ENCODE measurements at regions not wholly inside any gene's neighbourhood (a gene's known extent, or its start where the extent isn't known, plus 50 kb on each side); places are given as distances from the start of the nearest gene placed in this dataset.

DNA sequence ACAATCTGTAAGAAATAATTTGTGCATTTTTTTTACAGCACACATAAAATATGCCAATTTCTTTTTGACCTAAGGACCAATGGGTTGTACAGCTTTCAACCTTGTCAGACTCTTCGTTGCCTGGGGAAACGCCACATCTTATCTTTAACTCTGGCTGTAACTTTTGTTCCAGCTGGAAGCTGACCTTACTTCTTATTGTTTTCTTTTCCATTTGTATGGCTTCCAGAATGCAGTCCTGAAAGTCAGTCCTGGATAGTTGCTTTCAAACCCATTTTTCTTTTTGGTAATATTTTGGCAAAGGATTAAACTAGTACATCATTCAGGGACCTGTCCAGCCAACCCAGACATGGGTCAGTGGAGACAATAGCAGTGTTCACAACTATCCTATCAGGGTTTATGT lies 686.5 kb upstream of the CDH2 start:
- H3K27ac ChIP-seq (replicated peaks), result no peak overlapping the region

DNA sequence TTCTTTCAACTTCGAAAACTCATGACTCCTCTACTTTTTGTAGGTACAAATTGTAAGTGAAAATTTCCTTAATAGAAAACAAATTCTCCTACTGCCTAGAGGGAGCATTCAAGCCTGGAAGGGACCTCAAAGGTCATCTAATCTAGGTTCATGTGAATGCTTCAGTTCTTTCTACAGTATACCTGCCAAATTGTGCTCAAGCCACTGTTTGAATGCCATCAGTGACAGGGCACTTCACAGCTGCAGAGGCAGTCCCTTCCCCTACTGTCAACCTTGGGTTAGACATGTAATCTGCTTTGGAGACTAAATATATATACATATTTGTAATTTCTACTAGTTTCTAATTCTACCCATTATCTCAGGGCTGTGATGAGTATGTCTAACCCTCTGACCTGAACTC lies 681.3 kb upstream of the CDH2 start:
- Histone ChIP-seq H3K4me3 (replicated peaks; ENCODE audit: insufficient read depth, low read length) (no peak overlapping the region), H3K27me3 (ENCODE audit: insufficient read depth, poor library complexity, severe bottlenecking) (no peaks in the 10 kb centered on the region), H3K27ac (replicated peaks) (no peak overlapping the region)
- TF ChIP-seq GABPA (IDR thresholded peaks at IDR 0.05; ENCODE audit: low read depth) (no peak), POLR2AphosphoS5 (IDR thresholded peaks at IDR 0.05; ENCODE audit: low read depth) (no peak), SPI1 (IDR thresholded peaks at IDR 0.05; ENCODE audit: borderline replicate concordance, low read depth) (no peak)
- TF ChIP-seq, protein P1, sequence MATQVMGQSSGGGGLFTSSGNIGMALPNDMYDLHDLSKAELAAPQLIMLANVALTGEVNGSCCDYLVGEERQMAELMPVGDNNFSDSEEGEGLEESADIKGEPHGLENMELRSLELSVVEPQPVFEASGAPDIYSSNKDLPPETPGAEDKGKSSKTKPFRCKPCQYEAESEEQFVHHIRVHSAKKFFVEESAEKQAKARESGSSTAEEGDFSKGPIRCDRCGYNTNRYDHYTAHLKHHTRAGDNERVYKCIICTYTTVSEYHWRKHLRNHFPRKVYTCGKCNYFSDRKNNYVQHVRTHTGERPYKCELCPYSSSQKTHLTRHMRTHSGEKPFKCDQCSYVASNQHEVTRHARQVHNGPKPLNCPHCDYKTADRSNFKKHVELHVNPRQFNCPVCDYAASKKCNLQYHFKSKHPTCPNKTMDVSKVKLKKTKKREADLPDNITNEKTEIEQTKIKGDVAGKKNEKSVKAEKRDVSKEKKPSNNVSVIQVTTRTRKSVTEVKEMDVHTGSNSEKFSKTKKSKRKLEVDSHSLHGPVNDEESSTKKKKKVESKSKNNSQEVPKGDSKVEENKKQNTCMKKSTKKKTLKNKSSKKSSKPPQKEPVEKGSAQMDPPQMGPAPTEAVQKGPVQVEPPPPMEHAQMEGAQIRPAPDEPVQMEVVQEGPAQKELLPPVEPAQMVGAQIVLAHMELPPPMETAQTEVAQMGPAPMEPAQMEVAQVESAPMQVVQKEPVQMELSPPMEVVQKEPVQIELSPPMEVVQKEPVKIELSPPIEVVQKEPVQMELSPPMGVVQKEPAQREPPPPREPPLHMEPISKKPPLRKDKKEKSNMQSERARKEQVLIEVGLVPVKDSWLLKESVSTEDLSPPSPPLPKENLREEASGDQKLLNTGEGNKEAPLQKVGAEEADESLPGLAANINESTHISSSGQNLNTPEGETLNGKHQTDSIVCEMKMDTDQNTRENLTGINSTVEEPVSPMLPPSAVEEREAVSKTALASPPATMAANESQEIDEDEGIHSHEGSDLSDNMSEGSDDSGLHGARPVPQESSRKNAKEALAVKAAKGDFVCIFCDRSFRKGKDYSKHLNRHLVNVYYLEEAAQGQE (IDR thresholded peaks at IDR 0.05; ENCODE audit: insufficient replicate concordance, low read depth), result no peak
- TF ChIP-seq, protein P2, sequence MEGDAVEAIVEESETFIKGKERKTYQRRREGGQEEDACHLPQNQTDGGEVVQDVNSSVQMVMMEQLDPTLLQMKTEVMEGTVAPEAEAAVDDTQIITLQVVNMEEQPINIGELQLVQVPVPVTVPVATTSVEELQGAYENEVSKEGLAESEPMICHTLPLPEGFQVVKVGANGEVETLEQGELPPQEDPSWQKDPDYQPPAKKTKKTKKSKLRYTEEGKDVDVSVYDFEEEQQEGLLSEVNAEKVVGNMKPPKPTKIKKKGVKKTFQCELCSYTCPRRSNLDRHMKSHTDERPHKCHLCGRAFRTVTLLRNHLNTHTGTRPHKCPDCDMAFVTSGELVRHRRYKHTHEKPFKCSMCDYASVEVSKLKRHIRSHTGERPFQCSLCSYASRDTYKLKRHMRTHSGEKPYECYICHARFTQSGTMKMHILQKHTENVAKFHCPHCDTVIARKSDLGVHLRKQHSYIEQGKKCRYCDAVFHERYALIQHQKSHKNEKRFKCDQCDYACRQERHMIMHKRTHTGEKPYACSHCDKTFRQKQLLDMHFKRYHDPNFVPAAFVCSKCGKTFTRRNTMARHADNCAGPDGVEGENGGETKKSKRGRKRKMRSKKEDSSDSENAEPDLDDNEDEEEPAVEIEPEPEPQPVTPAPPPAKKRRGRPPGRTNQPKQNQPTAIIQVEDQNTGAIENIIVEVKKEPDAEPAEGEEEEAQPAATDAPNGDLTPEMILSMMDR (IDR thresholded peaks at IDR 0.05; ENCODE audit: insufficient read depth, low read length), result no peak
- DNase-seq (ENCODE audit: low read depth in 1 of 2, low spot score in 1 of 2), result no peak

More for the DNA sequence above, 686.5 kb upstream of the CDH2 start:
- H3K4me3 ChIP-seq (replicated peaks; ENCODE audit: insufficient read depth, low read length), result no peak overlapping the region
- H3K27me3 ChIP-seq (ENCODE audit: insufficient read depth, poor library complexity, severe bottlenecking), result no peaks in the 10 kb centered on the region
- DNase-seq (ENCODE audit: low read depth in 1 of 2, low spot score in 1 of 2), result no peak
- TF ChIP-seq, protein P1 (IDR thresholded peaks at IDR 0.05; ENCODE audit: insufficient replicate concordance, low read depth), result no peak
- TF ChIP-seq POLR2AphosphoS5 (IDR thresholded peaks at IDR 0.05; ENCODE audit: low read depth) (no peak), SPI1 (IDR thresholded peaks at IDR 0.05; ENCODE audit: borderline replicate concordance, low read depth) (no peak), GABPA (IDR thresholded peaks at IDR 0.05; ENCODE audit: low read depth) (no peak)
- TF ChIP-seq, protein P2 (IDR thresholded peaks at IDR 0.05; ENCODE audit: insufficient read depth, low read length), result no peak

DNA sequence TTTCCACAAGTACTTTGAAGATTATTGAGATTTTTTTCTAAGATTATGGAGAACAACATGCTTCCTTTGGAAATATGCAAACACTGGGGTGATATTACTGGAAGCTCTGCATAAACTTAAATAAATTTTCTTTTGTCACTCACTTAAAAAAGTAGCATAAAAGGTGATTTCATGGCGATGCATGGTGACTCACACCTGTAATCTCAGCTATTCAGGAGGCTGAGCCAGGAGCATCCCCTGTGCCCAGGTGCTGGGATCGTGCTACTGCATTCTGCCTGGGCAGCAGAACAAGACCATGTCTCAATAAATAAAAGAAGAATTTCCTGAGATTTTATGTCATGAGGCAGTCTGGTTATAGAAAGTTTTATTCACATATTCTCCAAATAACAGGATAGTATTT lies 679.1 kb upstream of the CDH2 start:
- TF ChIP-seq GABPA (IDR thresholded peaks at IDR 0.05; ENCODE audit: low read depth) (no peak), SPI1 (IDR thresholded peaks at IDR 0.05; ENCODE audit: borderline replicate concordance, low read depth) (no peak), POLR2AphosphoS5 (IDR thresholded peaks at IDR 0.05; ENCODE audit: low read depth) (no peak)
- TF ChIP-seq, protein P1 (IDR thresholded peaks at IDR 0.05; ENCODE audit: insufficient replicate concordance, low read depth), result no peak
- TF ChIP-seq, protein P2 (IDR thresholded peaks at IDR 0.05; ENCODE audit: insufficient read depth, low read length), result no peak
- Histone ChIP-seq H3K4me3 (replicated peaks; ENCODE audit: insufficient read depth, low read length) (no peak overlapping the region), H3K27me3 (ENCODE audit: insufficient read depth, poor library complexity, severe bottlenecking) (no peaks in the 10 kb centered on the region), H3K27ac (replicated peaks) (no peak overlapping the region)
- no peak for DNase-seq (ENCODE audit: low read depth in 1 of 2, low spot score in 1 of 2)
